Liver (tissue), 3 donors: ENCODE measurements at regions not wholly inside any gene's neighbourhood (a gene's known extent, or its start where the extent isn't known, plus 50 kb on each side); places are given as distances from the start of the nearest gene placed in this dataset.

Source experiments
- EGR1 ChIP-seq, 2 donors: IDR thresholded peaks; 2 replicates each; pipeline ENCODE4 v1.6.1; 2016 to 2018; ENCODE audit warnings: antibody characterized with exemption in 2 of 2, low read depth in 2 of 2
- FOXA1 ChIP-seq: IDR thresholded peaks from 2 replicates; pipeline ENCODE4 v1.6.1; 2016; ENCODE audit warnings: antibody characterized with exemption
- FOXA2 ChIP-seq: IDR thresholded peaks from 2 replicates; pipeline ENCODE4 v1.6.1; 2016; ENCODE audit warnings: antibody characterized with exemption
- GABPA ChIP-seq, 2 donors: IDR thresholded peaks in 1 of 2; conservative IDR thresholded peaks in 1 of 2; 2 replicates each; pipeline ENCODE4 v1.6.1; 2016; ENCODE audit warnings: antibody characterized with exemption in 2 of 2, mild to moderate bottlenecking in 1 of 2, moderate library complexity in 1 of 2
- JUND ChIP-seq, 2 donors: IDR thresholded peaks; 2 replicates each; pipeline ENCODE4 v1.6.1; 2016; ENCODE audit warnings: antibody characterized with exemption in 2 of 2
- RAD21 ChIP-seq, 2 donors: IDR thresholded peaks; 2 replicates each; pipeline ENCODE4 v1.6.1; 2016; ENCODE audit warnings: antibody characterized with exemption in 2 of 2, mild to moderate bottlenecking in 2 of 2
- RXRA ChIP-seq, 2 donors: IDR thresholded peaks; 2 replicates each; pipeline ENCODE4 v1.6.1; 2017 to 2018; ENCODE audit warnings: antibody characterized with exemption in 2 of 2, mild to moderate bottlenecking in 1 of 2
- SP1 ChIP-seq: IDR thresholded peaks from 2 replicates; pipeline ENCODE4 v1.6.1; 2018; ENCODE audit warnings: antibody characterized with exemption, mild to moderate bottlenecking
- TAF1 ChIP-seq: conservative IDR thresholded peaks from 2 replicates; pipeline ENCODE4 v1.6.1; 2016; ENCODE audit warnings: antibody characterized with exemption, mild to moderate bottlenecking
- YY1 ChIP-seq: IDR thresholded peaks from 2 replicates; pipeline ENCODE4 v1.6.1; 2016; ENCODE audit warnings: antibody characterized with exemption, mild to moderate bottlenecking
- TF ChIP-seq, protein P1 (sequence below): fragments of 150-350 bp; IDR thresholded peaks from 2 replicates; pipeline ENCODE4 v1.5.1; 2017; ENCODE audit warnings: improper control_type of control experiment, low read depth, low read length; ENCODE audit not compliant: missing input control
- TF ChIP-seq, protein P2 (sequence below): IDR thresholded peaks from 2 replicates; pipeline ENCODE4 v1.6.1; 2016; ENCODE audit warnings: antibody characterized with exemption, mild to moderate bottlenecking
- TF ChIP-seq, protein P3 (sequence below): IDR thresholded peaks from 2 replicates; pipeline ENCODE4 v1.6.1; 2016; ENCODE audit warnings: antibody characterized with exemption
- TF ChIP-seq, protein P4 (sequence below): IDR thresholded peaks from 2 replicates; pipeline ENCODE4 v1.6.1; 2016; ENCODE audit warnings: antibody characterized with exemption
- donor health status: healthy.
- donor health status: healthy.

DNA sequence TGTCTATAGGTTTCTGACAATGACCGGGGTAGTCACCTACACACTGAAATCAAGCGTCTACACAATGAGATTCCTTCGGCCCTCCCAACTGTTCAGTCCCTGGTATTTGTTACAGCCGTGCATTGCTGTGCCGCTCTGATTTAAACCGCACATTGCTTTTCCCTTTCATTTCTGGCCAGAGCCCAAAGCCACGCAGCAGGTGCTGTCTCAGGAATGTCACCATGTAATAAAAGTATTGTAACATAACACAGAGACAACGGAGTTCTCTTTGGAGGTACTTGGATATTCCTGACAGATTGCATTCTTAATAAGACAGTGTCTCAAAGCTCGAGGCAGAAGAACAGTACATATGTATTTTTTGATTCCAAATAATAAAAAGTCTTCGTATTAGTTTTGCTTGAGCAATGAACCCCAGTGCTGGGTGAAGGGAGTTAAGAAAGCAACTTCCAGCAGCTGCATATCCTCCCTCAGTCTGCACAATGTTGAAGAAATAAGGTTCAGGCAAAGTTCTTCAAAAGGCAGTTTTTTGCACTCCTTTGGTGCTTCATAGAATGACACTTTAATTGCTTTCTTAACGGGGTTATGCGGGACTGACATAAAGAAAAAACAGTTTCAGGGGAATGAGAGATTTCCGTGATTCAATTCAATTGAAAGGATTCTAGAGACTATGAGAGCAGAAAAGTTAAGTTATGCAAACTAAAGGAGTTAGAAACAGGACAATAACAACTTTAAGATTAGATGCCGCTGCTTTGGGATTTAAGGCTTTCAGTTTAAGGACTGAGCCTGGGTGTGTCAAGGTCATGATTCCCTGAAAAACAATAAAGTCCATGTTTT lies 288.7 kb upstream of the FLRT2 start:
- TF ChIP-seq TAF1, result no peak
- TF ChIP-seq, protein P1, sequence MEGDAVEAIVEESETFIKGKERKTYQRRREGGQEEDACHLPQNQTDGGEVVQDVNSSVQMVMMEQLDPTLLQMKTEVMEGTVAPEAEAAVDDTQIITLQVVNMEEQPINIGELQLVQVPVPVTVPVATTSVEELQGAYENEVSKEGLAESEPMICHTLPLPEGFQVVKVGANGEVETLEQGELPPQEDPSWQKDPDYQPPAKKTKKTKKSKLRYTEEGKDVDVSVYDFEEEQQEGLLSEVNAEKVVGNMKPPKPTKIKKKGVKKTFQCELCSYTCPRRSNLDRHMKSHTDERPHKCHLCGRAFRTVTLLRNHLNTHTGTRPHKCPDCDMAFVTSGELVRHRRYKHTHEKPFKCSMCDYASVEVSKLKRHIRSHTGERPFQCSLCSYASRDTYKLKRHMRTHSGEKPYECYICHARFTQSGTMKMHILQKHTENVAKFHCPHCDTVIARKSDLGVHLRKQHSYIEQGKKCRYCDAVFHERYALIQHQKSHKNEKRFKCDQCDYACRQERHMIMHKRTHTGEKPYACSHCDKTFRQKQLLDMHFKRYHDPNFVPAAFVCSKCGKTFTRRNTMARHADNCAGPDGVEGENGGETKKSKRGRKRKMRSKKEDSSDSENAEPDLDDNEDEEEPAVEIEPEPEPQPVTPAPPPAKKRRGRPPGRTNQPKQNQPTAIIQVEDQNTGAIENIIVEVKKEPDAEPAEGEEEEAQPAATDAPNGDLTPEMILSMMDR, result no peak
- TF ChIP-seq RAD21 (IDR thresholded peaks at IDR 0.05), result no peak
- TF ChIP-seq SP1, result no peak
- no peak for TF ChIP-seq JUND (IDR thresholded peaks at IDR 0.05)
- TF ChIP-seq, protein P2, sequence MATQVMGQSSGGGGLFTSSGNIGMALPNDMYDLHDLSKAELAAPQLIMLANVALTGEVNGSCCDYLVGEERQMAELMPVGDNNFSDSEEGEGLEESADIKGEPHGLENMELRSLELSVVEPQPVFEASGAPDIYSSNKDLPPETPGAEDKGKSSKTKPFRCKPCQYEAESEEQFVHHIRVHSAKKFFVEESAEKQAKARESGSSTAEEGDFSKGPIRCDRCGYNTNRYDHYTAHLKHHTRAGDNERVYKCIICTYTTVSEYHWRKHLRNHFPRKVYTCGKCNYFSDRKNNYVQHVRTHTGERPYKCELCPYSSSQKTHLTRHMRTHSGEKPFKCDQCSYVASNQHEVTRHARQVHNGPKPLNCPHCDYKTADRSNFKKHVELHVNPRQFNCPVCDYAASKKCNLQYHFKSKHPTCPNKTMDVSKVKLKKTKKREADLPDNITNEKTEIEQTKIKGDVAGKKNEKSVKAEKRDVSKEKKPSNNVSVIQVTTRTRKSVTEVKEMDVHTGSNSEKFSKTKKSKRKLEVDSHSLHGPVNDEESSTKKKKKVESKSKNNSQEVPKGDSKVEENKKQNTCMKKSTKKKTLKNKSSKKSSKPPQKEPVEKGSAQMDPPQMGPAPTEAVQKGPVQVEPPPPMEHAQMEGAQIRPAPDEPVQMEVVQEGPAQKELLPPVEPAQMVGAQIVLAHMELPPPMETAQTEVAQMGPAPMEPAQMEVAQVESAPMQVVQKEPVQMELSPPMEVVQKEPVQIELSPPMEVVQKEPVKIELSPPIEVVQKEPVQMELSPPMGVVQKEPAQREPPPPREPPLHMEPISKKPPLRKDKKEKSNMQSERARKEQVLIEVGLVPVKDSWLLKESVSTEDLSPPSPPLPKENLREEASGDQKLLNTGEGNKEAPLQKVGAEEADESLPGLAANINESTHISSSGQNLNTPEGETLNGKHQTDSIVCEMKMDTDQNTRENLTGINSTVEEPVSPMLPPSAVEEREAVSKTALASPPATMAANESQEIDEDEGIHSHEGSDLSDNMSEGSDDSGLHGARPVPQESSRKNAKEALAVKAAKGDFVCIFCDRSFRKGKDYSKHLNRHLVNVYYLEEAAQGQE, result no peak
- TF ChIP-seq, protein P3, sequence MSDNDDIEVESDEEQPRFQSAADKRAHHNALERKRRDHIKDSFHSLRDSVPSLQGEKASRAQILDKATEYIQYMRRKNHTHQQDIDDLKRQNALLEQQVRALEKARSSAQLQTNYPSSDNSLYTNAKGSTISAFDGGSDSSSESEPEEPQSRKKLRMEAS, result no peak
- no peak for TF ChIP-seq RXRA (IDR thresholded peaks at IDR 0.05)
- no peak for TF ChIP-seq YY1
- TF ChIP-seq, protein P4, sequence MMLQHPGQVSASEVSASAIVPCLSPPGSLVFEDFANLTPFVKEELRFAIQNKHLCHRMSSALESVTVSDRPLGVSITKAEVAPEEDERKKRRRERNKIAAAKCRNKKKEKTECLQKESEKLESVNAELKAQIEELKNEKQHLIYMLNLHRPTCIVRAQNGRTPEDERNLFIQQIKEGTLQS, result no peak
- TF ChIP-seq FOXA1, result no peak
- TF ChIP-seq FOXA2, result no peak
- TF ChIP-seq EGR1 (IDR thresholded peaks at IDR 0.05; ENCODE audit: low read depth in 2 of 2), result no peak
- no peak for TF ChIP-seq GABPA (IDR thresholded peaks at IDR 0.05 in 1 of 2, conservative IDR thresholded peaks at IDR 0.05 in 1 of 2)
